ENCODE measurements at regions not wholly inside any gene's neighbourhood (a gene's known extent, or its start where the extent isn't known, plus 50 kb on each side); places are given as distances from the start of the nearest gene placed in this dataset.

GRCh38 chr7:101736084-101736483 lies 81.3 kb upstream of the CUX1 start:
- H3K9me3 ChIP-seq (ENCODE audit: control insufficient read depth, low read length) = no peaks in the 10 kb centered on the region
- no peak overlapping the region for H4K8ac ChIP-seq (ENCODE audit: low read length)
- no peak overlapping the region for H2BK12ac ChIP-seq (ENCODE audit: low read length in 2 of 2)
- H3K27ac ChIP-seq (ENCODE audit: low read length, poor library complexity, severe bottlenecking) = no peak overlapping the region
- H3K14ac ChIP-seq (ENCODE audit: low read length in 2 of 2) = no peak overlapping the region
- no peak overlapping the region for H3K9ac ChIP-seq (ENCODE audit: low read length)
- no peak overlapping the region for H2BK120ac ChIP-seq (ENCODE audit: low read depth, low read length)
- H3K4me2 ChIP-seq (ENCODE audit: low read length, poor library complexity, severe bottlenecking) = no peak overlapping the region
- peaks cover 28% of the 10 kb centered on the region for H3K4me1 ChIP-seq (ENCODE audit: control insufficient read depth, insufficient read depth, low read depth, low read length)
- H3K79me1 ChIP-seq (replicated peaks; ENCODE audit: low read length, poor library complexity, severe bottlenecking) = no peaks in the 10 kb centered on the region
- DNase-seq = no peak
- H3K18ac ChIP-seq (ENCODE audit: low read depth in 1 of 2, low read length in 2 of 2) = no peak overlapping the region
- H3K27me3 ChIP-seq (ENCODE audit: control insufficient read depth in 1 of 2, insufficient read depth in 1 of 2, low read length in 2 of 2) = peaks cover 0 to 30% of the 10 kb centered on the region in 2 experiments
- H3K36me3 ChIP-seq (ENCODE audit: control insufficient read depth in 1 of 2, insufficient read depth in 2 of 2, low read depth in 1 of 2, low read length in 2 of 2) = no peaks in the 10 kb centered on the region
- no peak overlapping the region for H3K4me3 ChIP-seq (ENCODE audit: insufficient read depth in 1 of 2, low read depth in 1 of 2, low read length in 2 of 2)
- H3K23ac ChIP-seq (ENCODE audit: low read length in 2 of 2) = no peak overlapping the region
- H2BK5ac ChIP-seq (ENCODE audit: low read depth, low read length, poor library complexity, severe bottlenecking) = no peak overlapping the region
- H3K4ac ChIP-seq (ENCODE audit: low read depth in 1 of 2, low read length in 2 of 2) = no peak overlapping the region
- H4K91ac ChIP-seq (ENCODE audit: low read length) = no peak overlapping the region
- no peak overlapping the region for H2AK5ac ChIP-seq (ENCODE audit: low read length, severe bottlenecking)
- 90% methylated on average over 3 of the region's 3 CpGs for WGBS
- no peak overlapping the region for H2AFZ ChIP-seq (ENCODE audit: low read depth, low read length)
- H2BK15ac ChIP-seq (ENCODE audit: low read depth, poor library complexity, severe bottlenecking) = no peak overlapping the region

- H2BK5ac ChIP-seq (ENCODE audit: low read depth, low read length, poor library complexity, severe bottlenecking) = no peak overlapping the region
- WGBS = 95% methylated on average over 4 of the region's 5 CpGs
- no peak overlapping the region for H2BK15ac ChIP-seq (ENCODE audit: low read depth, poor library complexity, severe bottlenecking)
- no peak overlapping the region for H2BK12ac ChIP-seq (ENCODE audit: low read length in 2 of 2)
- H2AFZ ChIP-seq (ENCODE audit: low read depth, low read length) = no peak overlapping the region
- no peak overlapping the region for H3K4me2 ChIP-seq (ENCODE audit: low read length, poor library complexity, severe bottlenecking)
- H3K79me1 ChIP-seq (replicated peaks; ENCODE audit: low read length, poor library complexity, severe bottlenecking) = no peaks in the 10 kb centered on the region
- DNase-seq = no peak
- no peaks in the 10 kb centered on the region for H3K36me3 ChIP-seq (ENCODE audit: control insufficient read depth in 1 of 2, insufficient read depth in 2 of 2, low read depth in 1 of 2, low read length in 2 of 2)
- no peak overlapping the region for H2BK120ac ChIP-seq (ENCODE audit: low read depth, low read length)
- no peak overlapping the region for H2AK5ac ChIP-seq (ENCODE audit: low read length, severe bottlenecking)
- H3K4me1 ChIP-seq (ENCODE audit: control insufficient read depth, insufficient read depth, low read depth, low read length) = peaks cover 19% of the 10 kb centered on the region
- H3K14ac ChIP-seq (ENCODE audit: low read length in 2 of 2) = no peak overlapping the region
- no peak overlapping the region for H3K27ac ChIP-seq (ENCODE audit: low read length, poor library complexity, severe bottlenecking)
- no peak overlapping the region for H4K91ac ChIP-seq (ENCODE audit: low read length)
- no peak overlapping the region for H4K8ac ChIP-seq (ENCODE audit: low read length)
- no peak overlapping the region for H3K4ac ChIP-seq (ENCODE audit: low read depth in 1 of 2, low read length in 2 of 2)
- no peak overlapping the region for H3K4me3 ChIP-seq (ENCODE audit: insufficient read depth in 1 of 2, low read depth in 1 of 2, low read length in 2 of 2)
- H3K9ac ChIP-seq (ENCODE audit: low read length) = no peak overlapping the region
- peaks cover 0 to 48% of the 10 kb centered on the region in 2 experiments for H3K27me3 ChIP-seq (ENCODE audit: control insufficient read depth in 1 of 2, insufficient read depth in 1 of 2, low read length in 2 of 2)
- no peak overlapping the region for H3K18ac ChIP-seq (ENCODE audit: low read depth in 1 of 2, low read length in 2 of 2)
- H3K9me3 ChIP-seq (ENCODE audit: control insufficient read depth, low read length) = no peaks in the 10 kb centered on the region
- H3K23ac ChIP-seq (ENCODE audit: low read length in 2 of 2) = no peak overlapping the region
These were observed 77.5 kb upstream of the CUX1 start for GRCh38 chr7:101739775-101740398.

- H3K9me3 ChIP-seq (ENCODE audit: control insufficient read depth, low read length) = no peaks in the 10 kb centered on the region
- no peak overlapping the region for H3K27ac ChIP-seq (ENCODE audit: low read length, poor library complexity, severe bottlenecking)
- H3K4me1 ChIP-seq (ENCODE audit: control insufficient read depth, insufficient read depth, low read depth, low read length) = peaks cover 19% of the 10 kb centered on the region
- H2BK12ac ChIP-seq (ENCODE audit: low read length in 2 of 2) = no peak overlapping the region
- no peak overlapping the region for H3K18ac ChIP-seq (ENCODE audit: low read depth in 1 of 2, low read length in 2 of 2)
- no peak overlapping the region for H2BK15ac ChIP-seq (ENCODE audit: low read depth, poor library complexity, severe bottlenecking)
- no peak for DNase-seq
- no peaks in the 10 kb centered on the region for H3K79me1 ChIP-seq (replicated peaks; ENCODE audit: low read length, poor library complexity, severe bottlenecking)
- H3K4ac ChIP-seq (ENCODE audit: low read depth in 1 of 2, low read length in 2 of 2) = peak overlapping the region in 1 of 2 experiments; percentile 15
- no peak overlapping the region for H3K9ac ChIP-seq (ENCODE audit: low read length)
- H4K91ac ChIP-seq (ENCODE audit: low read length) = no peak overlapping the region
- H2BK120ac ChIP-seq (ENCODE audit: low read depth, low read length) = no peak overlapping the region
- no peak overlapping the region for H3K14ac ChIP-seq (ENCODE audit: low read length in 2 of 2)
- no peak overlapping the region for H4K8ac ChIP-seq (ENCODE audit: low read length)
- H3K27me3 ChIP-seq (ENCODE audit: control insufficient read depth in 1 of 2, insufficient read depth in 1 of 2, low read length in 2 of 2) = peaks cover 0 to 57% of the 10 kb centered on the region in 2 experiments
- H3K23ac ChIP-seq (ENCODE audit: low read length in 2 of 2) = no peak overlapping the region
- no peak overlapping the region for H3K4me2 ChIP-seq (ENCODE audit: low read length, poor library complexity, severe bottlenecking)
- peak overlapping the region; percentile 60 for H2AK5ac ChIP-seq (ENCODE audit: low read length, severe bottlenecking)
- 80% methylated on average over 8 of the region's 9 CpGs for WGBS
- H3K36me3 ChIP-seq (ENCODE audit: control insufficient read depth in 1 of 2, insufficient read depth in 2 of 2, low read depth in 1 of 2, low read length in 2 of 2) = no peaks in the 10 kb centered on the region
- no peak overlapping the region for H2AFZ ChIP-seq (ENCODE audit: low read depth, low read length)
- no peak overlapping the region for H3K4me3 ChIP-seq (ENCODE audit: insufficient read depth in 1 of 2, low read depth in 1 of 2, low read length in 2 of 2)
- H2BK5ac ChIP-seq (ENCODE audit: low read depth, low read length, poor library complexity, severe bottlenecking) = no peak overlapping the region
These were observed 76.3 kb upstream of the CUX1 start for GRCh38 chr7:101740981-101741725.

GRCh38 chr7:101743241-101743994 lies 74.0 kb upstream of the CUX1 start:
- Histone ChIP-seq H3K14ac (ENCODE audit: low read length in 2 of 2) (no peak overlapping the region), H3K27ac (ENCODE audit: low read length, poor library complexity, severe bottlenecking) (no peak overlapping the region), H2BK15ac (ENCODE audit: low read depth, poor library complexity, severe bottlenecking) (peak overlapping the region; percentile 78), H4K8ac (ENCODE audit: low read length) (peak overlapping the region; percentile 64), H3K4me2 (ENCODE audit: low read length, poor library complexity, severe bottlenecking) (peak overlapping the region; percentile 92), H2AK5ac (ENCODE audit: low read length, severe bottlenecking) (no peak overlapping the region), H3K27me3 (ENCODE audit: control insufficient read depth in 1 of 2, insufficient read depth in 1 of 2, low read length in 2 of 2) (peaks cover 5 to 70% of the 10 kb centered on the region in 2 experiments), H3K79me1 (replicated peaks; ENCODE audit: low read length, poor library complexity, severe bottlenecking) (no peaks in the 10 kb centered on the region), H2BK12ac (ENCODE audit: low read length in 2 of 2) (no peak overlapping the region), H3K23ac (ENCODE audit: low read length in 2 of 2) (no peak overlapping the region), H3K9me3 (ENCODE audit: control insufficient read depth, low read length) (no peaks in the 10 kb centered on the region), H2AFZ (ENCODE audit: low read depth, low read length) (peak overlapping the region; percentile 8), H3K18ac (ENCODE audit: low read depth in 1 of 2, low read length in 2 of 2) (no peak overlapping the region), H3K36me3 (ENCODE audit: control insufficient read depth in 1 of 2, insufficient read depth in 2 of 2, low read depth in 1 of 2, low read length in 2 of 2) (no peaks in the 10 kb centered on the region), H3K9ac (ENCODE audit: low read length) (peak overlapping the region; percentile 45), H2BK120ac (ENCODE audit: low read depth, low read length) (no peak overlapping the region), H3K4ac (ENCODE audit: low read depth in 1 of 2, low read length in 2 of 2) (no peak overlapping the region), H3K4me1 (ENCODE audit: control insufficient read depth, insufficient read depth, low read depth, low read length) (peaks cover 25% of the 10 kb centered on the region), H2BK5ac (ENCODE audit: low read depth, low read length, poor library complexity, severe bottlenecking) (no peak overlapping the region), H4K91ac (ENCODE audit: low read length) (no peak overlapping the region), H3K4me3 (ENCODE audit: insufficient read depth in 1 of 2, low read depth in 1 of 2, low read length in 2 of 2) (peak overlapping the region; percentile 59 to 75)
- DNase-seq = peak; percentile 67
- WGBS = 2% methylated on average over 45 of the region's 60 CpGs
